ENCODE measurements at regions not wholly inside any gene's neighbourhood (a gene's known extent, or its start where the extent isn't known, plus 50 kb on each side); places are given as distances from the start of the nearest gene placed in this dataset.

DNA sequence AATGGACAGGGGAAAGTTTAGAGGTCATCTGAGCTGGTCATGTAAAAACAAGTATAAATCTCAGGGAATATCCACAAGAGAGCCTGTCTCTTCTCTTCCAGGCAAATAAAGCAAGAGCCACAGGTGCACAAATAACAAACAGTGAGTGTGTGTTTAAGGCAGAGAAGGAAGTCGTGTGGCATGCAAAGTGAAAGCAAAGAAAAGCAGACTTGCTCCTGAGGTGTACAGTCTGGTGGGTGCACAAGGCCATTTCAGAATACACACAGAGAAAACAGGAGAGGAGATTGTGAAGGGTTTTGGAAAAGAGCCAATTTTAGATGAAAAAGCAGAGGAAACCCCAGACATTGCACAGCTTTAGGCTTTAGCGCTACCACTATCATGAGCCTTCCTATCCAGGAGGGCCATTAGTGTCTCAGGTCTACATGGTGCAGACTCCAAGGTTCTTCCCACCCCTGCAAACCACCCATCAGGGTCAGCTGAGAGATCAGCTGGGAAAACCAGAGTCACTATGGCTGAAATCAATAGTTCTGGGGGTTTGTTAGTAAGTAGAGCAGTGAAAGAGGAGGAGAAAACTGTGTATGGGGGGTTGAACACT is 355.8 kb downstream of the KLHL4 start:
- Histone ChIP-seq H3K36me3 (no peaks in the 10 kb centered on the region), H3K4me1 (no peaks in the 10 kb centered on the region), H3K4me3 (no peak overlapping the region), H3K9me3 (no peaks in the 10 kb centered on the region), H3K27me3 (no peaks in the 10 kb centered on the region), H3K27ac (no peak overlapping the region)
- intact Hi-C loops (cut with DNase I; ENCODE audit: low total_unique reads) = no loop called here
- WGBS, 2 donors (ENCODE audit: low coverage in 1 of 2) = 38% methylated on average over 2 of the region's 2 CpGs; no CpG with 5 or more reads in 1 of the 2 donors
- no peak for DNase-seq
- in situ Hi-C loops (cut with MboI; ENCODE audit: low pct_ligation_motif_present in 1 of 4, low pct_unique_long_range_greater_than_20kb in 1 of 4, low sequenced_read_pairs in 3 of 4) = no loop called here
- TF ChIP-seq POLR2AphosphoS5 (IDR thresholded peaks at IDR 0.05) (no peak), POLR2A (IDR thresholded peaks at IDR 0.05) (no peak), CTCF (IDR thresholded peaks at IDR 0.05) (no peak), EP300 (IDR thresholded peaks at IDR 0.05; ENCODE audit: low read depth) (no peak)

DNA sequence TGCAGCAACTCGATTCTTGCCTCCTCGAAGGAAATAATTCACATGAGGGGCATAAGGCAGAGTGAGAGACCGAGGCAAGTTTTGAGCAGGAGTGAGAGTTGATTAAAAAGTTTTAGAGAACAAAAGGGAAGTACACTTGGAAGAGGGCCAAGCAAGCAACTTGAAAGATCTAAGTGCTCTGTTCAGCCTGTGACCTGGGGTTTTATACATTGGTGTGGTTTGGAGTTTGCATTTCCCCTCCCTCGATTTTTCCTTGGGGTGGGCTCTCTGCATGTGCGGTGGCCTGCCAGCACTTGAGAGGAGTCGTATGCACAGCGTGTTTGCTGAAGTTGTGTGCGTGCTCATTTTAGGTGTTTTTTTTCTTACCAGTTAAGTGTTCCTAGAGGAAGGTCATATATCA is 356.4 kb downstream of the KLHL4 start:
- Histone ChIP-seq H3K4me1 (no peaks in the 10 kb centered on the region), H3K4me3 (no peak overlapping the region), H3K27me3 (no peaks in the 10 kb centered on the region), H3K9me3 (no peaks in the 10 kb centered on the region), H3K27ac (no peak overlapping the region), H3K36me3 (no peaks in the 10 kb centered on the region)
- no peak for DNase-seq
- in situ Hi-C loops (cut with MboI; ENCODE audit: low pct_ligation_motif_present in 1 of 4, low pct_unique_long_range_greater_than_20kb in 1 of 4, low sequenced_read_pairs in 3 of 4) (no loop called here), intact Hi-C loops (cut with DNase I; ENCODE audit: low total_unique reads) (no loop called here)
- no peak for TF ChIP-seq EP300 (IDR thresholded peaks at IDR 0.05; ENCODE audit: low read depth)
- TF ChIP-seq POLR2A (IDR thresholded peaks at IDR 0.05) = no peak
- no peak for TF ChIP-seq CTCF (IDR thresholded peaks at IDR 0.05)
- no peak for TF ChIP-seq POLR2AphosphoS5 (IDR thresholded peaks at IDR 0.05)
- 65% methylated on average over 8 of the region's 8 CpGs; no CpG with 5 or more reads in 1 of the 2 donors for WGBS, 2 donors (ENCODE audit: low coverage in 1 of 2)

DNA sequence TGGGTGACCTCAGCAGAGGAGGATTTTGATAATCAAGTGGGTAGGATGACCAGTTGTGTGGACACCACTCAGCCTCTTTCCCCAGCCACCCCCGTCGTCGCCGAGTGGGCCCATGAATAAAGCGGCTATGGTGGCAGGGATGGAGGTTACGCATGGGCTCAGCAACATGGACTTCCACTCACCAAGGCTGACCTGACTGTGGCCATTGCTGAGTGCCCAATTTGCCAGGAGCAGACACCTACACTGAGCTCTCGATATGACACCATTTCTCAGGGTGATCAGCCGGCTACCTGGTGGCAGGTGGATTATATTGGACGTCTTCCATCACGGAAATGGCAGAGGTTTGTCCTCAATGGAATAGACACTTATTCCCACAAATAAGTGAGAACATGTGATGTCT is 361.3 kb downstream of the KLHL4 start:
- in situ Hi-C loops (cut with MboI; ENCODE audit: low pct_ligation_motif_present in 1 of 4, low pct_unique_long_range_greater_than_20kb in 1 of 4, low sequenced_read_pairs in 3 of 4) (no loop called here), intact Hi-C loops (cut with DNase I; ENCODE audit: low total_unique reads) (no loop called here)
- no peak overlapping the region for H3K4me3 ChIP-seq
- no peak for TF ChIP-seq POLR2A (IDR thresholded peaks at IDR 0.05)
- TF ChIP-seq EP300 (IDR thresholded peaks at IDR 0.05; ENCODE audit: low read depth) = no peak
- no peak for TF ChIP-seq CTCF (IDR thresholded peaks at IDR 0.05)
- TF ChIP-seq POLR2AphosphoS5 (IDR thresholded peaks at IDR 0.05) = no peak
- no peaks in the 10 kb centered on the region for H3K36me3 ChIP-seq
- H3K9me3 ChIP-seq = no peaks in the 10 kb centered on the region
- H3K4me1 ChIP-seq = no peaks in the 10 kb centered on the region
- no peak for DNase-seq
- 93% methylated on average over 10 of the region's 10 CpGs; no CpG with 5 or more reads in 1 of the 2 donors for WGBS, 2 donors (ENCODE audit: low coverage in 1 of 2)
- H3K27ac ChIP-seq = no peak overlapping the region
- no peaks in the 10 kb centered on the region for H3K27me3 ChIP-seq

- intact Hi-C loops (cut with DNase I; ENCODE audit: low total_unique reads) = no loop called here
- Histone ChIP-seq H3K4me1 (no peaks in the 10 kb centered on the region), H3K27ac (no peak overlapping the region), H3K9me3 (no peaks in the 10 kb centered on the region), H3K27me3 (no peaks in the 10 kb centered on the region), H3K36me3 (no peaks in the 10 kb centered on the region), H3K4me3 (no peak overlapping the region)
- no peak for TF ChIP-seq POLR2A (IDR thresholded peaks at IDR 0.05)
- no peak for TF ChIP-seq EP300 (IDR thresholded peaks at IDR 0.05; ENCODE audit: low read depth)
- TF ChIP-seq POLR2AphosphoS5 (IDR thresholded peaks at IDR 0.05) = no peak
- no peak for TF ChIP-seq CTCF (IDR thresholded peaks at IDR 0.05)
- in situ Hi-C loops (cut with MboI; ENCODE audit: low pct_ligation_motif_present in 1 of 4, low pct_unique_long_range_greater_than_20kb in 1 of 4, low sequenced_read_pairs in 3 of 4) = no loop called here
- DNase-seq = no peak
Observed at GRCh38 chrX:87890437-87890836, 372.8 kb downstream of the KLHL4 start.
